HG03442 (cell line): ENCODE measurements at regions not wholly inside any gene's neighbourhood (a gene's known extent, or its start where the extent isn't known, plus 50 kb on each side); places are given as distances from the start of the nearest gene placed in this dataset.
A peak's percentile ranks its signal among the peaks of the same experiment; 100 is the strongest.
"Not testable (repeated sequence)": the region's sequence is repeated elsewhere in the genome, so short reads cannot be mapped to it uniquely, and the experiment has no call there.

Experiments
- ATAC-seq: cut with Tn5 transposase; IDR thresholded peaks from one replicate; pipeline ENCODE4 v1.9.1; 2021; ENCODE audit warnings: mild to moderate bottlenecking, moderate library complexity; ENCODE audit not compliant: unreplicated experiment

- not testable (repeated sequence) for ATAC-seq
Measured at GRCh38 chr7:65797086-65797485, 75.8 kb upstream of the VKORC1L1 start.

DNA sequence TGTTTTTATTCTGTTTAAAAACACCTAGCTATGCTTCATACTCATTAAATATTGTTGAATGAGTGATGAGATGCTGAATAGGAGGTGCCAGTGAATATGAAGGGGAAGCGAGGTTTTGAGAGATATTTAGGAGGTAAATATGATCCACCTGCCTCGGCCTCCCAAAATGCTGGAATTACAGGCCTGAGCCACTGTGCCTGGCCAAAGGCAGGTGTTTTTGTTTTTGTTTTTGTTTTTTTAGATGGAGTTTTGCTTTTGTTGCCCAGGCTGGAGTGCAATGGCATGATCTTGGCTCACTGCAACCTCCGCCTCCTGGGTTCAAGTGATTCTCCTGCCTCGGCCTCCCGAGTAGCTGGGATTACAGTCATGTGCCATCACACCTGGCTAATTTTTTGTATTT is 75.3 kb upstream of the VKORC1L1 start:
- not testable (repeated sequence) for ATAC-seq

- ATAC-seq: peak; percentile 100
Measured at GRCh38 chr7:65798111-65799075, 74.5 kb upstream of the VKORC1L1 start.

- not testable (repeated sequence) for ATAC-seq
Measured at GRCh38 chr7:65800191-65800590, 72.7 kb upstream of the VKORC1L1 start.

DNA sequence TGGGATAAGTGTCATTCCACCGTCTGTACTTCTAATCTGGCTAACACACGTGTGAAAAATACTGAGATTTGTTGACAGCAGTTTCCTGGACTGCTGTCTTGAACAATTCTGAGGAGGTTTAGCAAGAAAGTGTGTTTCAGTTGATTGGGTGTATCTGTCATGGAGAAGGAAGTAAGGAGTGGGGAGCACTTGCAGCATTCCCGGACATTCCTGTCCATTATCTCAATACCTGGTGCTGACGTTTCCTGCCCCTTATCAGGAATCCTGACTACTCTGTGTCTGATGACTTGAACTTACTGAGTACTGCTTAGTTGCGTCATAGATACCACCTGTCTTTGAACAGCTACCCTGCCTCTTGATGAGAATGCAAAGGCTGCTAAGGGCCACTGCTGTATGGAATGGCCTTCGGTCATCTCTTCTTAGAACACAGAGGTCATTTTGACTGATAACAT is 72.0 kb upstream of the VKORC1L1 start:
- ATAC-seq: no peak

- no peak for ATAC-seq
Measured at GRCh38 chr7:65804887-65805286, 68.0 kb upstream of the VKORC1L1 start.

GRCh38 chr7:65807067-65807466 is 65.8 kb upstream of the VKORC1L1 start:
- ATAC-seq: not testable (repeated sequence)

DNA sequence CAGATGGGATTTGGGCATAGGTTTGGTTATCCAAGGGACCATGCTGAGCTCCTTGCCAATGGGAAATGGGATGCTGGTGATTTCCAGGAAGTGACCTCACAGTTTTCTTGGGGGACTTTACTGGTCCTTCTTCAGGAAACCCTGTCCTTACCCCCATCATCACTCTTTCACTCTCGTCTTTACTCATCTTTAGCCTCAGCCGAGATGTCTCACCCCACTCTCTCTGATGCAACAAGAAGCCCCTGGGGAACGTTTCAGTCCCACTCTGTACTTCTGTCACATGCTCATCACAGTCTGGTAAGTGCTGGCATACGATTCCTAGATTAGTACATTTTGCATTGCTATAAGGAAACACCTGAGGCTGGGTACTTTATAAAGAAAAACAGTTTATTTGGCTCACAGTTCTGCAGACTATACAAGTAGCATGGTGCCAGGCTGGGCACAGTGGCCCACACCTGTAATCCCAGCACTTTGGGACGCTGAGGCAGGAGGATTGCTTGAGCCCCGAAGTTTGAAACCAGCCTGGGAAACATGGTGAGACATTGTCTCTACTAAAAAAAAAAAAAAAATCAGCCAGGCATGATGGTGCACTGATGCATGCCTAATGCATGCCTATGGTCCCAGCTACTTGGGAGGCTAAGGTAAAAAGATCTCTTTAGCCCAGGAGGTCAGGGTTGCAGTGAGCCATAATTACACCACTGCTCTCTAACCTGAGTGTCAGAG is 63.5 kb upstream of the VKORC1L1 start:
- peak; percentile 90 for ATAC-seq

DNA sequence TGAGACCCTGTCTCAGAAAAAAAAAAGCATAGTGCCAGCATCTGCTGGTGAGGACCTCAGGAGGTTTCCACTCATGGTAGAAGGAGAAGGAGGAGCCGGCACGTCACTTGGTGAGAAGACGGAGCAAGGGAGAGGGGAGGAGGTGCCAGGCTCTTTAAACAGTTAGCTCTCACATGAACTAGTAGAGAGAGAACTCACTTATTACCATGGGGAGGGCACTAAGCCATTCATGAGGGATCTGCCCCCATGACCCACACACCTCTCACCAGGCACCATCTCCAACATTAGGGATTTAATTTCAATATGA is 62.9 kb upstream of the VKORC1L1 start:
- peak; percentile 37 for ATAC-seq

- ATAC-seq: no peak
Measured at GRCh38 chr7:65812281-65812680, 60.6 kb upstream of the VKORC1L1 start.

DNA sequence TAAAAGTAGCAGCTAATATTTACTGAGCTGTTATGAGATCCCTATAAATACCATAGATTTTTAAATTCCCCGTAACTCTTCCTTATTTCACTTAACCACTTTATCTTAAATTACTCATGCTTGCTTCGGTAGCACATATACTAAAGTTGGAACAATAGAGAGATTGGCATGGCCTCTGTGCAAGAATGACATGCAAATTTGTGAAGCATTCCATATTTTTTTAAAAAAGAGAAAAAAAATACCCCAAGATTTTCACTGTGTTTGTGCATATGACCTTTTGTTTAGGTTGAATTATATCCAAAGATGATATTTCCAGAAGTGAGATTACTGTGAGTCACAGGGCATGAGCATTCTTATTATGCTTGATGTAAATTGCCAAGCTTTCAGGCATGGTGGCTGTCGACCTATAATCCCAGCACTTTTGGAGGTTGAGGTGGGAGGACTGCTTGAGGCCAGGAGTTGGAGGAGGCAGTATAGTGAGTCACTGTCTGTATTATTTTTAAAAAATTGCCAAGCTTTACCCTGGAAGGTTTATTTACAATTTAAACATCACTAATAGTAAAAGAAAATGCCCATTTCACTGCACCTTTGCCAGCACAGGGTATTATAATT is 58.2 kb upstream of the VKORC1L1 start:
- ATAC-seq: not testable (repeated sequence)

DNA sequence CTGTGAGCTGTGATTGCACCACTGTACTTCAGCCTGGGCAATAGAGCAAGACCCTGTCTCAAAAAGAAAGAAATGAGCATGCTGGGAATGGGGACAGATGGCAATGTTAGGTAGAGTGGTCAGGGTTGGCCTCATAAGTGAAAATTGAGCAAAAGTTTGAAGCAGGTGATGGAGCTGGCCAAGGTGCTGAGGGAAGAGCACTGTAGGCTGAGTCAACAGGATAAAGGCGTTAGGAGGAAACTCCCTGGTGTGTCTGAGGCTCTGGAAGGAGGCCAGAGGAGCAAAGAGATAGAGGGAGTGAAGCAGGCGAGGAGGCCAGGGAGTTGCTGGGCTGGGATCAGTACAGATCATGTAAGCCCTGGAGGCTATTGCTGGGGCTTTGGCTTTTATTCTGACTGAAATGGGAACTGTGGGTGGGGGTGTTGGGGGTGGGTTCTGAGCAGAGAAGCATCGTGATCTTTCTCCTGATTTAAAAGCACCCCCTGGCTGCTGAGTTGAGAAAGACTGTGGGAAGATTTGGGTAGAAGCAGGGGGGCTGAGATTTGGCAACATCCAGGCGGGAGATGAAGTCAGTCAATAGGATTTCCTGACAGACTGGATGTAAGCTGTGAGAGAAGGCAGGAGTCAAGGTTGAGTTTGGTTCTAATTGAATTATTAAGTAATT is 52.5 kb upstream of the VKORC1L1 start:
- ATAC-seq: no peak
